ENCODE measurements at regions not wholly inside any gene's neighbourhood (a gene's known extent, or its start where the extent isn't known, plus 50 kb on each side); places are given as distances from the start of the nearest gene placed in this dataset.

DNA sequence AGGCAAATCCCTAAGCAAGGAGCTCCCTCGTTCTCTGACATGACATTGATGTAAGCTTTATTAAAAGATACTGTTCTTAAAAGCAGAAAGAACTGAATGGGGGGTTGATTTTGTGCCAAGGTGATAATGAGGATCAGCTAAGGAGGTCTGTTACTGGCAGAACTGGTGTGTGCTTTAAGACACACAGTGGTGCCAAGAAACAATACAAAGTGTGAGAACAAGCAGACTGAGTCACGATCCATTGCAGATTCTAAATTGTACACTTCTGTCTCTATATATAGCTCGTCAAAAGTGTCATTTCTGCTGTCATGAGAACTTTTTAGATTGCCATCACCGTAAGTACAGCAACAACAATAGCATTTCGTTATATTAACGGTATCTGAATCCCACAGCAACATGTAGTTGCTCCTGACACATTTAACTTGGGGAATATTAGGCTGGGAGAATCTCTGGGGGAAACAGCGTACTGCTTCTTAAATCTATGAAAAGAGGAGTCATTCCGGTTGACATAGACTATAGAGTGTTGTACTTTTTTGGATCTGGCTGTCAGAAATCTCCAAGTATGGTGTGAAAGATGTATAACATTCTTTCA lies 151.3 kb upstream of the PRKD1 start:
- TF ChIP-seq, protein P1, sequence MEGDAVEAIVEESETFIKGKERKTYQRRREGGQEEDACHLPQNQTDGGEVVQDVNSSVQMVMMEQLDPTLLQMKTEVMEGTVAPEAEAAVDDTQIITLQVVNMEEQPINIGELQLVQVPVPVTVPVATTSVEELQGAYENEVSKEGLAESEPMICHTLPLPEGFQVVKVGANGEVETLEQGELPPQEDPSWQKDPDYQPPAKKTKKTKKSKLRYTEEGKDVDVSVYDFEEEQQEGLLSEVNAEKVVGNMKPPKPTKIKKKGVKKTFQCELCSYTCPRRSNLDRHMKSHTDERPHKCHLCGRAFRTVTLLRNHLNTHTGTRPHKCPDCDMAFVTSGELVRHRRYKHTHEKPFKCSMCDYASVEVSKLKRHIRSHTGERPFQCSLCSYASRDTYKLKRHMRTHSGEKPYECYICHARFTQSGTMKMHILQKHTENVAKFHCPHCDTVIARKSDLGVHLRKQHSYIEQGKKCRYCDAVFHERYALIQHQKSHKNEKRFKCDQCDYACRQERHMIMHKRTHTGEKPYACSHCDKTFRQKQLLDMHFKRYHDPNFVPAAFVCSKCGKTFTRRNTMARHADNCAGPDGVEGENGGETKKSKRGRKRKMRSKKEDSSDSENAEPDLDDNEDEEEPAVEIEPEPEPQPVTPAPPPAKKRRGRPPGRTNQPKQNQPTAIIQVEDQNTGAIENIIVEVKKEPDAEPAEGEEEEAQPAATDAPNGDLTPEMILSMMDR (IDR thresholded peaks at IDR 0.05): no peak
- TF ChIP-seq POLR2A (IDR thresholded peaks at IDR 0.05) (no peak), POLR2AphosphoS5 (IDR thresholded peaks at IDR 0.05) (no peak)
- intact Hi-C loops (cut with DNase I; ENCODE audit: low total_unique reads): no loop called here
- no peaks in the 10 kb centered on the region for H3K36me3 ChIP-seq

DNA sequence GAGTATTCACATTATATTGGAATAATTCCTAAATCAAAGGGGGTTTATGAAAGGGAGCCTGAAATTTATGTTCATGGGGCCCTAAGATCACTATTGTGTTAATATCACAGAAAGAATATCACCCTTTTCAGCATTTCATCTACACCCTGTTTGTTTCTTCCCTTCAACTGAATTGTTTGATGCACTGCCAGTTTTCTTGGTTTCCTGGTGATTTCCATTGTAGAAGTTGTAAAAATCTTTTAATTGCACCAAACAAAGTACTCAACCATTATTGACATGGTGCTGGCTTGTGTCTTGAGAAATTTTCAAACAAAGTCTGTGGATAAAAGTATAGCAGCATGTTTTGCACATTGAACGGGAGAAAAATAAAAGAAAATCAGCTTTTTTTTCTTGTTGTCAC lies 154.8 kb upstream of the PRKD1 start:
- Histone ChIP-seq H3K4me3 (no peak overlapping the region), H3K4me1 (no peaks in the 10 kb centered on the region), H3K36me3 (no peaks in the 10 kb centered on the region), H3K9me3 (no peaks in the 10 kb centered on the region), H3K27me3 (no peaks in the 10 kb centered on the region), H3K27ac (no peak overlapping the region)
- DNase-seq (ENCODE audit: low spot score in 2 of 2): no peak
- TF ChIP-seq POLR2A (IDR thresholded peaks at IDR 0.05) (no peak), POLR2AphosphoS5 (IDR thresholded peaks at IDR 0.05) (no peak)
- TF ChIP-seq, protein P1 (IDR thresholded peaks at IDR 0.05): no peak
- intact Hi-C loops (cut with DNase I; ENCODE audit: low total_unique reads): no loop called here

More for the DNA sequence above, 151.3 kb upstream of the PRKD1 start:
- Histone ChIP-seq H3K27ac (peak overlapping the region in 1 of 2 donors; percentile 43), H3K27me3 (no peaks in the 10 kb centered on the region), H3K4me1 (no peaks in the 10 kb centered on the region), H3K4me3 (no peak overlapping the region), H3K9me3 (no peaks in the 10 kb centered on the region)
- no peak for DNase-seq (ENCODE audit: low spot score in 2 of 2)

DNA sequence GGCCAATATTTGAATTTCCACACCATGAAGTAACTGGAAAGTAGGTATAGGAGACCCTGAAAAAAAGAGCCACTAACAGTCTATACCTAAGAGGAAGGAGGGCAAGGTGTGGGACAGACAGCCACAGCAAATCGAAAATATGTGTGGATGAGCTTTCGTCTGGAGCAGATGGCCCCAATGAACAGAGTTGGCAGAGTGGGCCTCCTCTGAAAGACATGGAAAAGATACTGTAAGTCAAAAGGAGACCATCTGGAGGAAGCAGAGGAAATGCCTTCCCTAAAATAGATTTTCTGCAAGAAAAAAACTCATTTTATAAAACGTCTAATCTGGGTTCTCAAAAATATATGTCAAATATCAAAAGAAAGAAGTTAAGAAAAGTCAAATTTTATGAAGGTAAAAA lies 157.2 kb upstream of the PRKD1 start:
- no peaks in the 10 kb centered on the region for H3K4me1 ChIP-seq

DNA sequence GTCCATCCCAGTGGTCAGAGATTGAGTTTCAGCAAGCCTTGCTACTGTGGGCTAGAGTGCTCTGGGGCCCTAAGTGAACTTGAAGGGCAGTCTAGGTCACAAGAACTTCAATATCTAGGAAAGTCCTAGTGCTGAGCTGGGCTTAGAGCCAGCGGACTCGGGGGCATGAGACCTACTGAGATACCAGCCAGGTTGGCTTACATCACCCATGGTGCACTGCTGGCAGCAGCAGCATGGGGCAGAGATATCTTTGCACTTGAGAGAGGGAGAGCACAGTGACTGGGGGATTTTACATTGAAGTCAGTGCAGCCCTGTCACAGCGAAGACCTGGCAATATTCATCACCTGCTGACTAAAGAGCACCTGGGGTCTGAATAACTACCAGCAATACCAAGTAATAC lies 158.3 kb upstream of the PRKD1 start:
- Histone ChIP-seq H3K36me3 (no peaks in the 10 kb centered on the region), H3K27ac (no peak overlapping the region), H3K9me3 (peaks cover 10 to 28% of the 10 kb centered on the region in 2 donors), H3K4me3 (no peak overlapping the region), H3K4me1 (no peaks in the 10 kb centered on the region), H3K27me3 (no peaks in the 10 kb centered on the region)
- no peak for TF ChIP-seq POLR2A (IDR thresholded peaks at IDR 0.05)
- intact Hi-C loops (cut with DNase I; ENCODE audit: low total_unique reads): no loop called here
- no peak for DNase-seq (ENCODE audit: low spot score in 2 of 2)

More for the DNA sequence above, 157.2 kb upstream of the PRKD1 start:
- no peaks in the 10 kb centered on the region for H3K27me3 ChIP-seq
- H3K36me3 ChIP-seq: no peaks in the 10 kb centered on the region
- no peak overlapping the region for H3K27ac ChIP-seq
- H3K9me3 ChIP-seq: peaks cover 4 to 17% of the 10 kb centered on the region in 2 donors
- TF ChIP-seq POLR2A (IDR thresholded peaks at IDR 0.05) (no peak), POLR2AphosphoS5 (IDR thresholded peaks at IDR 0.05) (no peak)
- TF ChIP-seq, protein P1 (IDR thresholded peaks at IDR 0.05): no peak
- intact Hi-C loops (cut with DNase I; ENCODE audit: low total_unique reads): no loop called here
- no peak overlapping the region for H3K4me3 ChIP-seq
- DNase-seq (ENCODE audit: low spot score in 2 of 2): no peak

DNA sequence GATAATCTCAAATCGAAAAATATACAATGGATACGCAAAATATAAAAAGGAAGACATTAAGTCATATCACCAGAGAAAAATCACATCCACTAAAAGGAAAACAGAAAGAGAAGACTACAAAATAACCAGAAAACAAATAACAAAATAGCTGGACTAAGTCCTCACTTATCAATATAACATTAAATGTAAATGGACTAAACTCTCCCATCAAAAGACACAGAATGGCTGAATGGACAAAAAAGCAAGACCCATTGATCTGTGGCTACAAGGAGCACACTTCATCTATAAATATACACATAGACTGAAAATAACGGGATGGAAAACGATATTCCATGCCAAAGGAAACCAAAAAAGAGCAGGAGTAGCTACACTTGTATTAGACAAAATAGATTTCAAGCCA lies 161.0 kb upstream of the PRKD1 start:
- Histone ChIP-seq H3K36me3 (no peaks in the 10 kb centered on the region), H3K27me3 (no peaks in the 10 kb centered on the region), H3K9me3 (peaks cover 18 to 44% of the 10 kb centered on the region in 2 donors), H3K27ac (no peak overlapping the region), H3K4me1 (no peaks in the 10 kb centered on the region), H3K4me3 (no peak overlapping the region)
- intact Hi-C loops (cut with DNase I; ENCODE audit: low total_unique reads): no loop called here
- DNase-seq (ENCODE audit: low spot score in 2 of 2): no peak
- TF ChIP-seq POLR2A (IDR thresholded peaks at IDR 0.05) (no peak), POLR2AphosphoS5 (IDR thresholded peaks at IDR 0.05) (no peak)
- TF ChIP-seq, protein P1 (IDR thresholded peaks at IDR 0.05): no peak

Measured in breast epithelium (tissue), 4 donors.